ENCODE measurements at regions not wholly inside any gene's neighbourhood (a gene's known extent, or its start where the extent isn't known, plus 50 kb on each side); places are given as distances from the start of the nearest gene placed in this dataset. TPM values are rescaled to one million over a fixed set of nuclear protein-coding genes. Genes with fewer than 3 reads are reported as not detected.

Small RNAs in the stretch of these regions (small RNA-seq; reads per million reads assigned to genes)
- gene MTND3P1 (ENCODE audit: insufficient read depth) (not detected), gene RF00049 (ENCODE audit: insufficient read depth) (not detected)
